Heart left ventricle (tissue), 16 donors: ENCODE measurements at regions not wholly inside any gene's neighbourhood (a gene's known extent, or its start where the extent isn't known, plus 50 kb on each side); places are given as distances from the start of the nearest gene placed in this dataset.

Experiments
- ATAC-seq, 4 donors: fragments of 200-7000 bp; cut with Tn5 transposase; one replicate each; pipeline ENCODE4 v1.9.1; 2020 to 2022; ENCODE audit warnings: moderate library complexity in 4 of 4, mild to moderate bottlenecking in 3 of 4, moderate number of reproducible peaks in 1 of 4
- DNase-seq, 5 donors: peaks; one replicate each; pipeline ENCODE4 v3.0.0-alpha.2; 2020
- H3K27ac ChIP-seq, 12 donors: fragments of 200-600 bp; sonication (generic) in 4 of 12; one replicate each; pipeline versions ENCODE4 v1.5.0 to v1.8.0; 2016 to 2022; ENCODE audit warnings: mild to moderate bottlenecking in 2 of 12
- H3K27me3 ChIP-seq, 9 donors: fragments of 200-600 bp; sonication (generic) in 2 of 9; one replicate each; pipeline versions ENCODE4 v1.5.1 to v1.8.0; 2016 to 2022; ENCODE audit warnings: mild to moderate bottlenecking in 3 of 9
- H3K36me3 ChIP-seq, 9 donors: fragments of 200-600 bp; sonication (generic) in 2 of 9; one replicate each; pipeline versions ENCODE4 v1.5.0 to v1.8.0; 2018 to 2022; ENCODE audit warnings: mild to moderate bottlenecking in 2 of 9
- H3K4me1 ChIP-seq, 12 donors: fragments of 200-600 bp; sonication (generic) in 4 of 12; one replicate each; pipeline versions ENCODE4 v1.5.0 to v1.8.0; 2016 to 2022; ENCODE audit warnings: mild to moderate bottlenecking in 3 of 12
- H3K4me3 ChIP-seq, 12 donors: fragments of 200-600 bp; sonication (generic) in 4 of 12; one replicate each; pipeline versions ENCODE4 v1.5.0 to v1.8.0; 2017 to 2022; ENCODE audit warnings: mild to moderate bottlenecking in 9 of 12, moderate library complexity in 4 of 12
- H3K9me3 ChIP-seq, 12 donors: fragments of 200-600 bp; sonication (generic) in 4 of 12; one replicate each; pipeline versions ENCODE4 v1.5.0 to v1.8.0; 2016 to 2022; ENCODE audit warnings: mild to moderate bottlenecking in 1 of 12
- POLR2A ChIP-seq, 2 donors: fragments of 450-650 bp; IDR thresholded peaks; one replicate each; pipeline ENCODE4 v1.6.1; 2017; ENCODE audit warnings: antibody characterized with exemption in 2 of 2, mild to moderate bottlenecking in 2 of 2, moderate library complexity in 2 of 2
- whole genome bisulfite sequencing, 4 donors: extraction: QIAGEN DNeasy Blood & Tissue Kit in 2 of 4; methylation state at CpG; one replicate each; pipeline versions ENCODE4 v1.1.5 to v1.1.7; 2013 to 2018; 5-methylcytosine and 5-hydroxymethylcytosine counted together
- intact Hi-C, 10 donors: fragments of 100-400 bp; cut with DNase I; formaldehyde crosslinking; loops; one replicate each; pipeline versions ENCODE4 v1.11.1 to v1.14.2; 2022
- TF ChIP-seq, protein P1 (sequence below), 12 donors: fragments of 200-600 bp; sonication (generic) in 4 of 12; IDR thresholded peaks; one replicate each; pipeline versions ENCODE4 v1.5.0 to v1.8.0; 2018 to 2022; ENCODE audit warnings: antibody characterized with exemption in 12 of 12, mild to moderate bottlenecking in 5 of 12
- donor health status: ischemic (EF 13 %, LVEDD 7.1; RV severe dilation, severe dysfunction).
- donor health status: healthy with polysubstance abuse.
- donor health status: DM: no; HTN: yes; CAD: no.
- donor health status: DM: no; HTN: no; CAD: no.
- donor health status: ischemic (EF 25% LVEDD 6.9; RV normal size, moderate dysfunction).
- donor health status: ischemic (EF 25% LVEDD 5.7; RV mildly dilated, moderate dysfunction).
- donor health status: healthy.
- donor health status: DM: yes; HTN: yes; CAD: no.
- donor health status: ischemic (EF 35%, LVEDD 5.7; RV mildly dilated, moderate dysfunction).
- donor health status: nonischemic (EF 11% LVEDD 7.7; RV severe dilation, severe dysfunction).
- donor health status: DM: yes; HTN: yes; CAD: no.
- donor health status: PGD.
- donor health status: ischemic (EF 29% LVEDD 5.4; RV normal size, mild dysfunction).
- donor health status: nonischemic (EF 23%, LVEDD 6.1; RV moderate dilation, normal function).

DNA sequence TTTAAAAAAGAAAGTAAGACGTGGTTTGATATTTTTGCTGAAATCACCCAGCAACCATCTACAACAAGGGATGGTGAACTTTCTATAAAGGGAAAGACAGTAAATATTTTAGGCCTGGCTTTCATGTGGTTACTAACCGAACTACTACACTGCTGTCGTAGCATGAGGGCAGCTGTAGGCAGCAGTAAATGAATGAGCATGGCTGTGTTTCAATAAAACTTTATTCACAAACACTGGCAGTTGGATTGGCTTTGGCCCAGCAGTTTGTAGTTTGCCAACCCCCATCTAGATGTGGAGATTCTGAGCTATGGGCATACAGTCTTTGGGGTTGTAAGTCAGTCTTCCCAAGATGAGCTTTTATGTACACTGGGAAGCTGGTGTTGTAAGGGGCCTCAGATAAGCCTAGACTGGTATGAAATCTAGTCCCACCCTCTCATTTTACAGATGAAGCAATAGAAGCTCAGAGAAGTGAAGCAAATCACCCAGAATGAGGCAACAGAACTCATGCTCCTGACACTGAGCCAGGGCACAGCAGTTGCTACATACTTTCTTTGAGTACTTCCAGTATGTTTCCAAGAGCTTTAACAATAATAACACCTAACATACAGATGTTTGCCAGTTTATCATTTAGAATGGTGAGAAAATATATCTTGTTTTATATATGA is 204.4 kb downstream of the ADAMTS15 start:
- peaks cover 0 to 15% (median 1%) of the 10 kb centered on the region in 12 donors for H3K9me3 ChIP-seq
- peak in 2 of 5 donors; percentile 72 to 74 for DNase-seq
- TF ChIP-seq, protein P1, sequence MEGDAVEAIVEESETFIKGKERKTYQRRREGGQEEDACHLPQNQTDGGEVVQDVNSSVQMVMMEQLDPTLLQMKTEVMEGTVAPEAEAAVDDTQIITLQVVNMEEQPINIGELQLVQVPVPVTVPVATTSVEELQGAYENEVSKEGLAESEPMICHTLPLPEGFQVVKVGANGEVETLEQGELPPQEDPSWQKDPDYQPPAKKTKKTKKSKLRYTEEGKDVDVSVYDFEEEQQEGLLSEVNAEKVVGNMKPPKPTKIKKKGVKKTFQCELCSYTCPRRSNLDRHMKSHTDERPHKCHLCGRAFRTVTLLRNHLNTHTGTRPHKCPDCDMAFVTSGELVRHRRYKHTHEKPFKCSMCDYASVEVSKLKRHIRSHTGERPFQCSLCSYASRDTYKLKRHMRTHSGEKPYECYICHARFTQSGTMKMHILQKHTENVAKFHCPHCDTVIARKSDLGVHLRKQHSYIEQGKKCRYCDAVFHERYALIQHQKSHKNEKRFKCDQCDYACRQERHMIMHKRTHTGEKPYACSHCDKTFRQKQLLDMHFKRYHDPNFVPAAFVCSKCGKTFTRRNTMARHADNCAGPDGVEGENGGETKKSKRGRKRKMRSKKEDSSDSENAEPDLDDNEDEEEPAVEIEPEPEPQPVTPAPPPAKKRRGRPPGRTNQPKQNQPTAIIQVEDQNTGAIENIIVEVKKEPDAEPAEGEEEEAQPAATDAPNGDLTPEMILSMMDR (IDR thresholded peaks at IDR 0.05) = no peak
- no peak for TF ChIP-seq POLR2A (IDR thresholded peaks at IDR 0.05)
- peak in 2 of 4 donors; percentile 36 to 42 for ATAC-seq
- WGBS, 4 donors = 86 to 96% (median 95%) methylated on average over 3 of the region's 3 CpGs
- peaks cover 2 to 74% (median 32%) of the 10 kb centered on the region in 12 donors for H3K4me1 ChIP-seq
- H3K36me3 ChIP-seq = no peaks in the 10 kb centered on the region
- H3K4me3 ChIP-seq = no peak overlapping the region
- intact Hi-C loops = loop anchor here in 6 of 10 donors (2.0 to 10.0 kb wide), 10 partner anchors 74 to 206 kb away; partner anchors contain the start of gene ADAMTS15 (in 1 of the 6)
- H3K27ac ChIP-seq = peak overlapping the region; percentile 44 to 87 (median 72)
- no peaks in the 10 kb centered on the region for H3K27me3 ChIP-seq

DNA sequence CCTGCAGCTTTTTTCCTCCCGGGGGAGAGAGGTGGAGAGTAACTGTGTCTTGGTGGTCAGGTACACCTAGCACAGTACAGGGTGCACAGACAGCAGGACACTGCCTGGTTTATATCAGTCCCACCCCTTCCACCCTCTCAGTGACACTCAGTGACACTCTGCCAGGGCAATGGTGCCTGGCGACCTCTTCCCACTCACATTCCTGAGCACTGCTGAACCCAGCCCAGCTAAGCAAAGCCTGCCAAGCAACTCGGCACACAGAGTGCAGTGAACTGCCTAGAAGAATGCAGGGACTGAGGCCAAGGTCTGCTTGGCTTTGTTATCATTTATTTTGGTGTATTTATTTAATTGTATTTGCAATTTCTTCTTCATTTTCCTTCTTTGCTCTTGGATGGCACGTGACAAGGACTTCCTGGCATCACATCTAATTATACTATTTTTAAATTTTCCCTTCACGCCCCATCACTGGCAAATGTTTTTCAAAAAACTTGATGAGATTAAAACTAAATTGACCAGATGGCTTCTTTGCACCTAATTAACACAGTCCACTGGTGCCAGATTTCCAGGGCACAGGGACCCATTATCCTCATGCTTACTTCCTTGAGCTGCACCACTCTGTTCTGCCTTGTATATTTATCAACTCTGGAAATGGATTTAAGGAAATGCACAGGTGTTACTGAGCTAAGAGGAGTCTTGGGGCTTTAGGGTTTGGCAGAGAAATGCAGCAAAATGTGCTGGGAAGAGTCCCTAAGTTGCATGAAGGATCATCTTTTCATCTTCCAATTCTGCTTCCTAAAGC is 205.6 kb downstream of the ADAMTS15 start:
- peaks cover 2 to 61% (median 30%) of the 10 kb centered on the region in 12 donors for H3K4me1 ChIP-seq
- DNase-seq (peak; percentile 82 to 94 (median 84)), ATAC-seq (peak; percentile 98)
- TF ChIP-seq, protein P1 (IDR thresholded peaks at IDR 0.05) = no peak
- TF ChIP-seq POLR2A (IDR thresholded peaks at IDR 0.05) = no peak
- WGBS, 4 donors = 16 to 24% (median 23%) methylated on average over 5 of the region's 5 CpGs
- H3K4me3 ChIP-seq = no peak overlapping the region
- H3K27me3 ChIP-seq = no peaks in the 10 kb centered on the region
- no peaks in the 10 kb centered on the region for H3K36me3 ChIP-seq
- peaks cover 0 to 16% (median 1%) of the 10 kb centered on the region in 12 donors for H3K9me3 ChIP-seq
- intact Hi-C loops = loop anchor here in 6 of 10 donors (2.0 to 10.0 kb wide), 11 partner anchors 23 to 207 kb away; partner anchors contain the start of gene ADAMTS15 (in 1 of the 6)
- H3K27ac ChIP-seq = peak overlapping the region; percentile 44 to 87 (median 72)

DNA sequence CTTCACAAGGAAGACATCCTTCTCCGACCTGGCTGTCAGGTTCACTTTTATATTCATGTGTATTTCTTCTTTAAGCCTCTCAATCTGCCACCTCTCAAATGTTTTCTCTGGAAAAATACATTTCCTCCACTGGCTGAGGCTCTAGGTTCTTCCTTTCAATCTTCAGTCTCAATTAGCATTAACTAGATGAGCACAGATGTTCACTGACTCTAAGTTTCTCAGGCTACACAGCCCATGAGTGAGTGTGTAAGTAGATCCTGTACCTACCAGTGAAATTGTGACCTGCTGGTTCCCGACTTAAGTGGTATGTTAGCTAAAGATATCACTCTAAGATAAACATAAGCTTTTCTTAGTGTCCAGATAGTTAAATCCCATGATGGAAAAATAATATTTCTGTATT is 206.9 kb downstream of the ADAMTS15 start:
- Histone ChIP-seq H3K4me3 (no peak overlapping the region), H3K27ac (peak overlapping the region in 10 of 12 donors; percentile 4 to 81 (median 58)), H3K36me3 (no peaks in the 10 kb centered on the region), H3K4me1 (peaks cover 2 to 49% (median 29%) of the 10 kb centered on the region in 12 donors), H3K9me3 (peaks cover 0 to 16% (median 1%) of the 10 kb centered on the region in 12 donors), H3K27me3 (no peaks in the 10 kb centered on the region)
- ATAC-seq = no peak
- TF ChIP-seq, protein P1 (IDR thresholded peaks at IDR 0.05) = no peak
- no peak for TF ChIP-seq POLR2A (IDR thresholded peaks at IDR 0.05)
- no peak for DNase-seq
- 42 to 56% (median 45%) methylated on average over 2 of the region's 2 CpGs for WGBS, 4 donors
- intact Hi-C loops = loop anchor here in 3 of 10 donors (2.0 to 10.0 kb wide), 4 partner anchors 22 to 200 kb away; no protein-coding TSS in a partner anchor

DNA sequence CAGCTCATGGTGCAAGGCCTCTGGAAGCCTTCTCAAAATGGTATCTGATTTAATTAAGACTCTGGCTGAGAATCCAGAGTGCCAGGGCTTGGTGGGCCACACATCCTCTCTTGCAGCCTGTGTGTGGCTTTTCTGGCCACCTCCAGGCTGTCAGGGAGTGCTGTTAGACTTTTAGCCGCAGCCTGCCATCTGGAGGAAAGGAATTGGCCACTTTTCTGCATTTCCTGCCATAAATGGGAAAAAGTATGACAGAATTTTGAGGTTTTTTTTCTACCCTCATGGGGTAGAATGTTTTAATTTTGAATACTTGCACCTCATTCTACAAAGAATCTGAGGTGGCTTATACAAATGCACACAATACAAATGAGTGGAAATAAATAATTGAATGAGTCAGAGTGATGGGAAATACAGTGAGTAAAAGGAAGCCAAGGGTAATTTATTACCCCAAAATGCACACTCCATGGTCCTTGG is 218.4 kb downstream of the ADAMTS15 start:
- TF ChIP-seq POLR2A (IDR thresholded peaks at IDR 0.05) = no peak
- TF ChIP-seq, protein P1 (IDR thresholded peaks at IDR 0.05) = peak in 4 of 12 donors; percentile 10 to 21 (median 14)
- Histone ChIP-seq H3K4me1 (peaks cover 0 to 10% (median under 1%) of the 10 kb centered on the region in 12 donors), H3K36me3 (no peaks in the 10 kb centered on the region), H3K9me3 (no peaks in the 10 kb centered on the region), H3K27ac (no peak overlapping the region), H3K4me3 (no peak overlapping the region), H3K27me3 (no peaks in the 10 kb centered on the region)
- intact Hi-C loops = no loop called here
- WGBS, 4 donors = 70 to 86% (median 73%) methylated on average over 1 of the region's 1 CpG
- DNase-seq = no peak
- ATAC-seq = peak in 1 of 4 donors; percentile 31
